ENCODE measurements at regions not wholly inside any gene's neighbourhood (a gene's known extent, or its start where the extent isn't known, plus 50 kb on each side); places are given as distances from the start of the nearest gene placed in this dataset.
"Not testable (repeated sequence)": the region's sequence is repeated elsewhere in the genome, so short reads cannot be mapped to it uniquely, and the experiment has no call there.

- H3K79me2 ChIP-seq (ENCODE audit: control insufficient read depth, insufficient read depth, low read length), result no peaks in the 10 kb centered on the region
- TF ChIP-seq CTCF (optimal IDR thresholded peaks at IDR 0.05 in 1 of 3, IDR thresholded peaks at IDR 0.05 in 1 of 3, conservative IDR thresholded peaks at IDR 0.05 in 1 of 3; ENCODE audit: extremely low read depth in 1 of 3, insufficient read depth in 2 of 3, low read length in 3 of 3), result no peak
- no peak for TF ChIP-seq EZH2 (IDR thresholded peaks at IDR 0.05; ENCODE audit: low read length)
- no peaks in the 10 kb centered on the region for H3K27me3 ChIP-seq (ENCODE audit: control insufficient read depth, extremely low read depth, insufficient read depth, low read length)
- H3K27ac ChIP-seq (ENCODE audit: control insufficient read depth, insufficient read depth, low read length), result no peak overlapping the region
- FAIRE-seq, result no peak
- H3K9ac ChIP-seq (ENCODE audit: control insufficient read depth, extremely low read depth, insufficient read depth, low read length), result no peak overlapping the region
- no peaks in the 10 kb centered on the region for H3K36me3 ChIP-seq (ENCODE audit: control insufficient read depth in 2 of 2, extremely low read depth in 1 of 2, insufficient read depth in 2 of 2, low read length in 2 of 2)
- no peak overlapping the region for H3K4me2 ChIP-seq (ENCODE audit: control insufficient read depth, extremely low read depth, insufficient read depth, low read depth, low read length)
- H3K4me1 ChIP-seq (ENCODE audit: control insufficient read depth, extremely low read depth, insufficient read depth, low read length), result no peaks in the 10 kb centered on the region
- dilution Hi-C loops (cut with MboI; ENCODE audit: extremely low pct_ligation_motif_present, low sequenced_read_pairs), result no loop called here
- H3K9me1 ChIP-seq (ENCODE audit: control insufficient read depth, extremely low read depth, insufficient read depth, low read length), result no peaks in the 10 kb centered on the region
- no peak overlapping the region for H3K4me3 ChIP-seq (ENCODE audit: control insufficient read depth in 2 of 3, extremely low read depth in 1 of 3, insufficient read depth in 2 of 3, low read depth in 1 of 3, low read length in 3 of 3)
- no peaks in the 10 kb centered on the region for H3K9me3 ChIP-seq (ENCODE audit: control insufficient read depth, low read depth, low read length)
- no peaks in the 10 kb centered on the region for H4K20me1 ChIP-seq (ENCODE audit: control insufficient read depth, extremely low read depth, insufficient read depth, low read length)
- DNase-seq (ENCODE audit: low read depth, low spot score), result no peak
- no peak overlapping the region for H2AFZ ChIP-seq (ENCODE audit: control insufficient read depth, low read length)
Measured at GRCh38 chr21:23574932-23575331, 2032.3 kb downstream of the MRPL39 start.

GRCh38 chr21:23548924-23549323 lies 2058.4 kb downstream of the MRPL39 start:
- dilution Hi-C loops (cut with MboI; ENCODE audit: extremely low pct_ligation_motif_present, low sequenced_read_pairs); H3K27me3 ChIP-seq (ENCODE audit: control insufficient read depth, extremely low read depth, insufficient read depth, low read length); H3K4me2 ChIP-seq (ENCODE audit: control insufficient read depth, extremely low read depth, insufficient read depth, low read depth, low read length); H3K36me3 ChIP-seq (ENCODE audit: control insufficient read depth in 2 of 2, extremely low read depth in 1 of 2, insufficient read depth in 2 of 2, low read length in 2 of 2); FAIRE-seq; H3K79me2 ChIP-seq (ENCODE audit: control insufficient read depth, insufficient read depth, low read length); H3K9ac ChIP-seq (ENCODE audit: control insufficient read depth, extremely low read depth, insufficient read depth, low read length); H3K9me1 ChIP-seq (ENCODE audit: control insufficient read depth, extremely low read depth, insufficient read depth, low read length); DNase-seq (ENCODE audit: low read depth, low spot score); H3K27ac ChIP-seq (ENCODE audit: control insufficient read depth, insufficient read depth, low read length); H2AFZ ChIP-seq (ENCODE audit: control insufficient read depth, low read length); H4K20me1 ChIP-seq (ENCODE audit: control insufficient read depth, extremely low read depth, insufficient read depth, low read length); H3K9me3 ChIP-seq (ENCODE audit: control insufficient read depth, low read depth, low read length); H3K4me3 ChIP-seq (ENCODE audit: control insufficient read depth in 2 of 3, extremely low read depth in 1 of 3, insufficient read depth in 2 of 3, low read depth in 1 of 3, low read length in 3 of 3); H3K4me1 ChIP-seq (ENCODE audit: control insufficient read depth, extremely low read depth, insufficient read depth, low read length): not testable (repeated sequence)

GRCh38 chr21:23543333-23543732 lies 2063.9 kb downstream of the MRPL39 start:
- no peak for DNase-seq (ENCODE audit: low read depth, low spot score)

More at GRCh38 chr21:23543333-23543732, 2063.9 kb downstream of the MRPL39 start:
- no peak for FAIRE-seq
- H2AFZ ChIP-seq (ENCODE audit: control insufficient read depth, low read length), result no peak overlapping the region
- H3K4me2 ChIP-seq (ENCODE audit: control insufficient read depth, extremely low read depth, insufficient read depth, low read depth, low read length), result no peak overlapping the region
- TF ChIP-seq CTCF (optimal IDR thresholded peaks at IDR 0.05 in 1 of 3, IDR thresholded peaks at IDR 0.05 in 1 of 3, conservative IDR thresholded peaks at IDR 0.05 in 1 of 3; ENCODE audit: extremely low read depth in 1 of 3, insufficient read depth in 2 of 3, low read length in 3 of 3) (no peak), EZH2 (IDR thresholded peaks at IDR 0.05; ENCODE audit: low read length) (no peak)
- dilution Hi-C loops (cut with MboI; ENCODE audit: extremely low pct_ligation_motif_present, low sequenced_read_pairs), result no loop called here
- H3K4me1 ChIP-seq (ENCODE audit: control insufficient read depth, extremely low read depth, insufficient read depth, low read length), result no peaks in the 10 kb centered on the region
- no peaks in the 10 kb centered on the region for H4K20me1 ChIP-seq (ENCODE audit: control insufficient read depth, extremely low read depth, insufficient read depth, low read length)
- H3K27ac ChIP-seq (ENCODE audit: control insufficient read depth, insufficient read depth, low read length), result no peak overlapping the region
- no peaks in the 10 kb centered on the region for H3K36me3 ChIP-seq (ENCODE audit: control insufficient read depth in 2 of 2, extremely low read depth in 1 of 2, insufficient read depth in 2 of 2, low read length in 2 of 2)
- H3K9ac ChIP-seq (ENCODE audit: control insufficient read depth, extremely low read depth, insufficient read depth, low read length), result no peak overlapping the region
- no peaks in the 10 kb centered on the region for H3K9me1 ChIP-seq (ENCODE audit: control insufficient read depth, extremely low read depth, insufficient read depth, low read length)
- no peaks in the 10 kb centered on the region for H3K27me3 ChIP-seq (ENCODE audit: control insufficient read depth, extremely low read depth, insufficient read depth, low read length)
- no peaks in the 10 kb centered on the region for H3K9me3 ChIP-seq (ENCODE audit: control insufficient read depth, low read depth, low read length)
- no peaks in the 10 kb centered on the region for H3K79me2 ChIP-seq (ENCODE audit: control insufficient read depth, insufficient read depth, low read length)
- no peak overlapping the region for H3K4me3 ChIP-seq (ENCODE audit: control insufficient read depth in 2 of 3, extremely low read depth in 1 of 3, insufficient read depth in 2 of 3, low read depth in 1 of 3, low read length in 3 of 3)

Data from keratinocyte (primary cell).